CD14-positive monocyte (primary cell): ENCODE measurements at regions not wholly inside any gene's neighbourhood (a gene's known extent, or its start where the extent isn't known, plus 50 kb on each side); places are given as distances from the start of the nearest gene placed in this dataset.

ENCODE experiments used
- DNase-seq, 3 donors: peaks; one replicate each; pipeline ENCODE4 v3.0.0-alpha.2; 2011 to 2022
- H2AFZ ChIP-seq: 2 replicates; pipeline ENCODE4 v1.6.0; 2012; ENCODE audit warnings: mild to moderate bottlenecking, low read depth, low read length, inconsistent platforms; ENCODE audit not compliant: insufficient read depth, poor library complexity, severe bottlenecking
- H3K27ac ChIP-seq, 2 donors: 1 replicate in 1 of 2; 2 replicates in 1 of 2; pipeline ENCODE4 v1.5.1; 2012 to 2013; ENCODE audit warnings: low read length in 2 of 2, control low read depth in 1 of 2, inconsistent platforms in 1 of 2, low read depth in 1 of 2, mild to moderate bottlenecking in 1 of 2
- H3K27me3 ChIP-seq, 2 donors: one replicate each; pipeline versions ENCODE4 v1.6.0 to v1.6.1; 2011 to 2013; ENCODE audit warnings: low read length in 2 of 2; ENCODE audit not compliant: control insufficient read depth in 2 of 2, insufficient read depth in 2 of 2
- H3K36me3 ChIP-seq, 2 donors: replicated peaks in 1 of 2; 1 replicate in 1 of 2; 2 replicates in 1 of 2; pipeline versions ENCODE4 v1.5.1 to v1.6.1; 2012 to 2013; ENCODE audit warnings: low read length in 2 of 2, control low read depth in 1 of 2, inconsistent platforms in 1 of 2, mild to moderate bottlenecking in 1 of 2; ENCODE audit not compliant: insufficient read depth in 2 of 2, control insufficient read depth in 1 of 2
- H3K4me1 ChIP-seq, 2 donors: 1 replicate in 1 of 2; 2 replicates in 1 of 2; pipeline versions ENCODE4 v1.5.1 to v1.6.1; 2012 to 2013; ENCODE audit warnings: low read length in 2 of 2, control low read depth in 1 of 2, inconsistent platforms in 1 of 2, mild to moderate bottlenecking in 1 of 2, moderate library complexity in 1 of 2; ENCODE audit not compliant: insufficient read depth in 2 of 2, control insufficient read depth in 1 of 2
- H3K4me2 ChIP-seq: replicated peaks from 2 replicates; pipeline ENCODE3; 2012; ENCODE audit warnings: low read length, moderate library complexity, mild to moderate bottlenecking; ENCODE audit not compliant: poor library complexity, severe bottlenecking; ENCODE audit errors: extremely low read depth
- H3K4me3 ChIP-seq, 3 experiments: fragments of 200-600 bp in 1 of 3; sonication (generic) in 1 of 3; replicated peaks in 1 of 3; 1 replicate in 2 of 3; 2 replicates in 1 of 3; pipeline ENCODE4 v1.5.1; 2011 to 2013; ENCODE audit warnings: low read length in 3 of 3, mild to moderate bottlenecking in 3 of 3, control low read depth in 2 of 3, low read depth in 2 of 3, inconsistent platforms in 1 of 3, moderate library complexity in 1 of 3
- H3K79me2 ChIP-seq: 2 replicates; pipeline ENCODE4 v1.6.0; 2012; ENCODE audit warnings: mild to moderate bottlenecking, control low read depth, inconsistent platforms, low read length, moderate library complexity; ENCODE audit not compliant: insufficient read depth
- H3K9ac ChIP-seq: 2 replicates; pipeline ENCODE4 v1.6.0; 2017; ENCODE audit warnings: low read length, mild to moderate bottlenecking; ENCODE audit not compliant: insufficient read depth, poor library complexity, severe bottlenecking
- H3K9me3 ChIP-seq, 2 donors: replicated peaks in 1 of 2; 1 replicate in 1 of 2; 2 replicates in 1 of 2; pipeline versions ENCODE4 v1.5.1 to v1.6.1; 2012 to 2013; ENCODE audit warnings: low read length in 2 of 2, control low read depth in 1 of 2; ENCODE audit not compliant: control insufficient read depth in 1 of 2, insufficient read depth in 1 of 2
- H4K20me1 ChIP-seq: 2 replicates; pipeline ENCODE4 v1.6.0; 2012; ENCODE audit warnings: mild to moderate bottlenecking, low read length, control low read depth, moderate library complexity; ENCODE audit not compliant: insufficient read depth
- H3K27ac Mint-ChIP-seq, 7 donors: one replicate each; pipeline ENCODE4 v1.8.0; 2020; ENCODE audit warnings: mild to moderate bottlenecking in 7 of 7, mixed read lengths in 7 of 7, moderate library complexity in 6 of 7, inconsistent platforms in 2 of 7
- H3K27me3 Mint-ChIP-seq, 3 donors: one replicate each; pipeline ENCODE4 v1.8.0; 2021 to 2022; ENCODE audit warnings: low read depth in 3 of 3, mild to moderate bottlenecking in 3 of 3, mixed read lengths in 3 of 3, moderate library complexity in 3 of 3, inconsistent platforms in 1 of 3
- H3K36me3 Mint-ChIP-seq, 2 donors: one replicate each; pipeline ENCODE4 v1.8.0; 2020; ENCODE audit warnings: mixed read lengths in 2 of 2, inconsistent platforms in 1 of 2, mild to moderate bottlenecking in 1 of 2
- H3K4me1 Mint-ChIP-seq: one replicate; pipeline ENCODE4 v1.8.0; 2020; ENCODE audit warnings: mild to moderate bottlenecking, mixed read lengths
- H3K4me3 Mint-ChIP-seq, 2 donors: one replicate each; pipeline ENCODE4 v1.8.0; 2020; ENCODE audit warnings: mild to moderate bottlenecking in 2 of 2, mixed read lengths in 2 of 2, moderate library complexity in 1 of 2
- H3K9me3 Mint-ChIP-seq, 7 donors: one replicate each; pipeline ENCODE4 v1.8.0; 2020 to 2022; ENCODE audit warnings: mixed read lengths in 7 of 7, mild to moderate bottlenecking in 6 of 7, moderate library complexity in 6 of 7, inconsistent platforms in 2 of 7
- CTCF ChIP-seq: fragments of 200-600 bp; IDR thresholded peaks from one replicate; pipeline ENCODE4 v1.8.0; 2022; ENCODE audit warnings: antibody characterized with exemption, mild to moderate bottlenecking
- WGBS: methylation state at CpG from one replicate; pipeline ENCODE4 v1.1.5; 2013; ENCODE audit warnings: missing lambda C conversion rate; ENCODE audit not compliant: insufficient coverage; 5-methylcytosine and 5-hydroxymethylcytosine counted together
- intact Hi-C, 2 donors: fragments of 100-400 bp; cut with micrococcal nuclease; formaldehyde crosslinking; loops; one replicate each; pipeline versions ENCODE4 v1.15.0 to v1.15.1; 2023

- peak overlapping the region in 1 of 2 donors; percentile 51 for H3K4me3 Mint-ChIP-seq
- no peaks in the 10 kb centered on the region for H3K36me3 ChIP-seq
- no peak overlapping the region for H3K9ac ChIP-seq
- TF ChIP-seq CTCF, result no peak
- H3K4me2 ChIP-seq, result peak overlapping the region; percentile 9
- WGBS, result 7% methylated on average over 1 of the region's 7 CpGs
- peak overlapping the region in 1 of 2 donors; percentile 34 for H3K27ac ChIP-seq
- peaks cover 0 to 6% (median 0%) of the 10 kb centered on the region in 7 donors for H3K9me3 Mint-ChIP-seq
- H3K9me3 ChIP-seq, result no peaks in the 10 kb centered on the region
- no peaks in the 10 kb centered on the region for H4K20me1 ChIP-seq
- intact Hi-C loops, result no loop called here
- H3K36me3 Mint-ChIP-seq, result no peaks in the 10 kb centered on the region
- peaks cover 50% of the 10 kb centered on the region for H3K4me1 Mint-ChIP-seq
- peak overlapping the region; percentile 68 to 89 (median 82) for H3K27ac Mint-ChIP-seq
- H3K4me3 ChIP-seq, result peak overlapping the region in 1 of 3 experiments; percentile 0
- peak; percentile 78 to 89 (median 88) for DNase-seq
- peaks cover 0 to 2% (median 0%) of the 10 kb centered on the region in 3 donors for H3K27me3 Mint-ChIP-seq
- no peaks in the 10 kb centered on the region for H3K27me3 ChIP-seq
- peaks cover 29 to 40% of the 10 kb centered on the region in 2 donors for H3K4me1 ChIP-seq
- H2AFZ ChIP-seq, result no peak overlapping the region
- H3K79me2 ChIP-seq, result no peaks in the 10 kb centered on the region
These were observed 73.2 kb upstream of the CNIH3 start for GRCh38 chr1:224542783-224543440.

GRCh38 chr1:224543453-224543852 is 72.7 kb upstream of the CNIH3 start:
- peak overlapping the region; percentile 68 to 89 (median 82) for H3K27ac Mint-ChIP-seq
- Histone ChIP-seq H3K27ac (peak overlapping the region in 1 of 2 donors; percentile 34), H3K9me3 (no peaks in the 10 kb centered on the region), H3K9ac (no peak overlapping the region), H3K4me1 (peaks cover 29 to 40% of the 10 kb centered on the region in 2 donors), H4K20me1 (no peaks in the 10 kb centered on the region), H3K4me2 (peak overlapping the region; percentile 9), H3K79me2 (no peaks in the 10 kb centered on the region), H3K4me3 (peak overlapping the region in 1 of 3 experiments; percentile 0), H2AFZ (no peak overlapping the region), H3K27me3 (no peaks in the 10 kb centered on the region), H3K36me3 (no peaks in the 10 kb centered on the region)
- no peak for TF ChIP-seq CTCF
- peaks cover 50% of the 10 kb centered on the region for H3K4me1 Mint-ChIP-seq
- H3K9me3 Mint-ChIP-seq, result peaks cover 0 to 6% (median 0%) of the 10 kb centered on the region in 7 donors
- intact Hi-C loops, result no loop called here
- H3K36me3 Mint-ChIP-seq, result no peaks in the 10 kb centered on the region
- no peak for DNase-seq
- H3K27me3 Mint-ChIP-seq, result no peaks in the 10 kb centered on the region
- WGBS, result no CpG with 5 or more reads among the region's 1 CpG
- H3K4me3 Mint-ChIP-seq, result peak overlapping the region in 1 of 2 donors; percentile 51
